ENCODE measurements at regions not wholly inside any gene's neighbourhood (a gene's known extent, or its start where the extent isn't known, plus 50 kb on each side); places are given as distances from the start of the nearest gene placed in this dataset.

DNA sequence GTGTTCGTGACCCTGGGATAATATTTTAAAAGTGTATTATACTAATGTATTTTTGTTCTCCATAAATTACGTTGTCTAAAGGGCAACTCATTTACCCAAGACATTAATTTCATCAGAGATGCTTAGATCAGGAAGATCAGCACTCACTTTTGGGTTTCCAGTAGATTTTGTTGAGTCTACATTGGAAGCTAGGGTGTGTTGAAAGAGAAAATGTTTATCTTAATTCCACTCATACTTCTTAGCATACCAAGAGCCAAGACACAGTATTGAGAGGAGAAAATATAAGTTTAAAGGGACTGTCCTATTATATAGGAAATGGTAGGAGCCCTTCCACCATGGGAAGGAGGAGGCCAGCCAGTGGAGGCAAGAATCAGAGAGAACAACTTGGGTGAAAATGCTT, 412.9 kb upstream of the RGMA start:
- TF ChIP-seq, protein P1, sequence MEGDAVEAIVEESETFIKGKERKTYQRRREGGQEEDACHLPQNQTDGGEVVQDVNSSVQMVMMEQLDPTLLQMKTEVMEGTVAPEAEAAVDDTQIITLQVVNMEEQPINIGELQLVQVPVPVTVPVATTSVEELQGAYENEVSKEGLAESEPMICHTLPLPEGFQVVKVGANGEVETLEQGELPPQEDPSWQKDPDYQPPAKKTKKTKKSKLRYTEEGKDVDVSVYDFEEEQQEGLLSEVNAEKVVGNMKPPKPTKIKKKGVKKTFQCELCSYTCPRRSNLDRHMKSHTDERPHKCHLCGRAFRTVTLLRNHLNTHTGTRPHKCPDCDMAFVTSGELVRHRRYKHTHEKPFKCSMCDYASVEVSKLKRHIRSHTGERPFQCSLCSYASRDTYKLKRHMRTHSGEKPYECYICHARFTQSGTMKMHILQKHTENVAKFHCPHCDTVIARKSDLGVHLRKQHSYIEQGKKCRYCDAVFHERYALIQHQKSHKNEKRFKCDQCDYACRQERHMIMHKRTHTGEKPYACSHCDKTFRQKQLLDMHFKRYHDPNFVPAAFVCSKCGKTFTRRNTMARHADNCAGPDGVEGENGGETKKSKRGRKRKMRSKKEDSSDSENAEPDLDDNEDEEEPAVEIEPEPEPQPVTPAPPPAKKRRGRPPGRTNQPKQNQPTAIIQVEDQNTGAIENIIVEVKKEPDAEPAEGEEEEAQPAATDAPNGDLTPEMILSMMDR (IDR thresholded peaks at IDR 0.05), result no peak
- TF ChIP-seq POLR2A (IDR thresholded peaks at IDR 0.05), result no peak
